ENCODE measurements at regions not wholly inside any gene's neighbourhood (a gene's known extent, or its start where the extent isn't known, plus 50 kb on each side); places are given as distances from the start of the nearest gene placed in this dataset.

DNA sequence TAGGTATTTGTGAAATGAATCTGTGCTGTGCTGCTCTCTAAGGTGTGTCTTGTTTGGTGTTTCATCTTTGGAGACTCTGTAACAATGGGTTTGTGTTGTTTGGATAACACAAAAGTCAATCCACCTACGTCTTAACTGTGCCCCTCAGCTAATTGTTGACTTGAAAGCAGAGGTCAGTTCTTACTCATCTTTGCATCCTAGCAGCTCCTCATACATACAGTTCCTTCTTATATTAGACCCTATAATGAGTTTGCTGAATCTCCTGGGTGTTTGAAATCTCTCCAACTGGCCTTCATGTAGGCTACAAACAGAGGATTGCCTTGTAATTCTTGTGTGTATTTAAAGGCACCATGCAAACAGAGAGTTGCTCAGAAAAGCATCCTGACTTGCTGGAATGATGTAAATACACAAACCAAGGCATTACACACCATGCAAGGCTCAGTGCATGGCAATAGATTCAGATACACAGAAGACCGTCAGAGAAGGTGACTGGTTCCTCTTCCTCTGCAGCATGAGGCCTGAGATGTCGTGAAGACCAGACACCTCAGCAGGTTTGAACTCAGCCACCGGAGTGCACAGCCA, 220.0 kb upstream of the JADE1 start:
- in situ Hi-C loops (cut with MboI) = no loop called here
- TF ChIP-seq CREB1 (IDR thresholded peaks at IDR 0.05) (no peak), CREB1 (CRISPR knock-in tag; IDR thresholded peaks at IDR 0.05) (no peak), RAD51 (IDR thresholded peaks at IDR 0.05; ENCODE audit: borderline replicate concordance, low read depth) (no peak), ZKSCAN3 (CRISPR knock-in tag; IDR thresholded peaks at IDR 0.05) (no peak), NONO (IDR thresholded peaks at IDR 0.05; ENCODE audit: low read depth in 2 of 2, low read length in 1 of 2) (no peak), ZNF507 (tag; conservative IDR thresholded peaks at IDR 0.05) (no peak), TSC22D4 (tag; IDR thresholded peaks at IDR 0.05) (no peak), SMARCA5 (IDR thresholded peaks at IDR 0.05) (no peak), PHTF2 (CRISPR knock-in tag; IDR thresholded peaks at IDR 0.05) (no peak), SMARCE1 (IDR thresholded peaks at IDR 0.05) (no peak), KLF6 (CRISPR knock-in tag; IDR thresholded peaks at IDR 0.05; ENCODE audit: borderline replicate concordance) (no peak), KLF1 (tag; IDR thresholded peaks at IDR 0.05) (no peak)
- TF ChIP-seq, protein P1, sequence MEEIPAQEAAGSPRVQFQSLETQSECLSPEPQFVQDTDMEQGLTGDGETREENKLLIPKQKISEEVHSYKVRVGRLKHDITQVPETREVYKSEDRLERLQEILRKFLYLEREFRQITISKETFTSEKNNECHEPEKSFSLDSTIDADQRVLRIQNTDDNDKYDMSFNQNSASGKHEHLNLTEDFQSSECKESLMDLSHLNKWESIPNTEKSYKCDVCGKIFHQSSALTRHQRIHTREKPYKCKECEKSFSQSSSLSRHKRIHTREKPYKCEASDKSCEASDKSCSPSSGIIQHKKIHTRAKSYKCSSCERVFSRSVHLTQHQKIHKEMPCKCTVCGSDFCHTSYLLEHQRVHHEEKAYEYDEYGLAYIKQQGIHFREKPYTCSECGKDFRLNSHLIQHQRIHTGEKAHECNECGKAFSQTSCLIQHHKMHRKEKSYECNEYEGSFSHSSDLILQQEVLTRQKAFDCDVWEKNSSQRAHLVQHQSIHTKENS (CRISPR knock-in tag; IDR thresholded peaks at IDR 0.05) = no peak
- TF ChIP-seq, protein P2, sequence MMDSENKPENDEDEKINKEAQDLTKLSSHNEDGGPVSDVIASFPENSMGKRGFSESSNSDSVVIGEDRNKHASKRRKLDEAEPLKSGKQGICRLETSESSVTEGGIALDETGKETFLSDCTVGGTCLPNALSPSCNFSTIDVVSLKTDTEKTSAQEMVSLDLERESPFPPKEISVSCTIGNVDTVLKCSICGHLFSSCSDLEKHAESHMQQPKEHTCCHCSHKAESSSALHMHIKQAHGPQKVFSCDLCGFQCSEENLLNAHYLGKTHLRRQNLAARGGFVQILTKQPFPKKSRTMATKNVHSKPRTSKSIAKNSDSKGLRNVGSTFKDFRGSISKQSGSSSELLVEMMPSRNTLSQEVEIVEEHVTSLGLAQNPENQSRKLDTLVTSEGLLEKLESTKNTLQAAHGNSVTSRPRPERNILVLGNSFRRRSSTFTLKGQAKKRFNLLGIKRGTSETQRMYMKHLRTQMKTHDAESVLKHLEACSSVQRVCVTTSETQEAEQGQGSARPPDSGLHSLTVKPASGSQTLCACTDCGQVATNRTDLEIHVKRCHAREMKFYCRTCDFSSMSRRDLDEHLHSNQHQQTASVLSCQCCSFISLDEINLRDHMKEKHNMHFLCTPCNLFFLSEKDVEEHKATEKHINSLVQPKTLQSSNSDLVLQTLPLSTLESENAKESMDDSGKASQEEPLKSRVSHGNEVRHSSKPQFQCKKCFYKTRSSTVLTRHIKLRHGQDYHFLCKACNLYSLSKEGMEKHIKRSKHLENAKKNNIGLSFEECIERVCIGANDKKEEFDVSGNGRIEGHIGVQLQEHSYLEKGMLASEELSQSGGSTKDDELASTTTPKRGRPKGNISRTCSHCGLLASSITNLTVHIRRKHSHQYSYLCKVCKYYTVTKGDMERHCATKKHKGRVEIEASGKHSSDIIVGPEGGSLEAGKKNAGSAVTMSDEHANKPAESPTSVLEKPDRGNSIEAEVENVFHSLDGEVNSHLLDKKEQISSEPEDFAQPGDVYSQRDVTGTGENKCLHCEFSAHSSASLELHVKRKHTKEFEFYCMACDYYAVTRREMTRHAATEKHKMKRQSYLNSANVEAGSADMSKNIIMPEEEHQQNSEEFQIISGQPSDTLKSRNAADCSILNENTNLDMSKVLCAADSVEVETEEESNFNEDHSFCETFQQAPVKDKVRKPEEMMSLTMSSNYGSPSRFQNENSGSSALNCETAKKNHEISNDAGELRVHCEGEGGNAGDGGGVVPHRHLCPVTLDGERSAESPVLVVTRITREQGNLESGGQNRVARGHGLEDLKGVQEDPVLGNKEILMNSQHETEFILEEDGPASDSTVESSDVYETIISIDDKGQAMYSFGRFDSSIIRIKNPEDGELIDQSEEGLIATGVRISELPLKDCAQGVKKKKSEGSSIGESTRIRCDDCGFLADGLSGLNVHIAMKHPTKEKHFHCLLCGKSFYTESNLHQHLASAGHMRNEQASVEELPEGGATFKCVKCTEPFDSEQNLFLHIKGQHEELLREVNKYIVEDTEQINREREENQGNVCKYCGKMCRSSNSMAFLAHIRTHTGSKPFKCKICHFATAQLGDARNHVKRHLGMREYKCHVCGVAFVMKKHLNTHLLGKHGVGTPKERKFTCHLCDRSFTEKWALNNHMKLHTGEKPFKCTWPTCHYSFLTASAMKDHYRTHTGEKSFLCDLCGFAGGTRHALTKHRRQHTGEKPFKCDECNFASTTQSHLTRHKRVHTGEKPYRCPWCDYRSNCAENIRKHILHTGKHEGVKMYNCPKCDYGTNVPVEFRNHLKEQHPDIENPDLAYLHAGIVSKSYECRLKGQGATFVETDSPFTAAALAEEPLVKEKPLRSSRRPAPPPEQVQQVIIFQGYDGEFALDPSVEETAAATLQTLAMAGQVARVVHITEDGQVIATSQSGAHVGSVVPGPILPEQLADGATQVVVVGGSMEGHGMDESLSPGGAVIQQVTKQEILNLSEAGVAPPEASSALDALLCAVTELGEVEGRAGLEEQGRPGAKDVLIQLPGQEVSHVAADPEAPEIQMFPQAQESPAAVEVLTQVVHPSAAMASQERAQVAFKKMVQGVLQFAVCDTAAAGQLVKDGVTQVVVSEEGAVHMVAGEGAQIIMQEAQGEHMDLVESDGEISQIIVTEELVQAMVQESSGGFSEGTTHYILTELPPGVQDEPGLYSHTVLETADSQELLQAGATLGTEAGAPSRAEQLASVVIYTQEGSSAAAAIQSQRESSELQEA (IDR thresholded peaks at IDR 0.05; ENCODE audit: low read depth) = no peak
- TF ChIP-seq, protein P3, sequence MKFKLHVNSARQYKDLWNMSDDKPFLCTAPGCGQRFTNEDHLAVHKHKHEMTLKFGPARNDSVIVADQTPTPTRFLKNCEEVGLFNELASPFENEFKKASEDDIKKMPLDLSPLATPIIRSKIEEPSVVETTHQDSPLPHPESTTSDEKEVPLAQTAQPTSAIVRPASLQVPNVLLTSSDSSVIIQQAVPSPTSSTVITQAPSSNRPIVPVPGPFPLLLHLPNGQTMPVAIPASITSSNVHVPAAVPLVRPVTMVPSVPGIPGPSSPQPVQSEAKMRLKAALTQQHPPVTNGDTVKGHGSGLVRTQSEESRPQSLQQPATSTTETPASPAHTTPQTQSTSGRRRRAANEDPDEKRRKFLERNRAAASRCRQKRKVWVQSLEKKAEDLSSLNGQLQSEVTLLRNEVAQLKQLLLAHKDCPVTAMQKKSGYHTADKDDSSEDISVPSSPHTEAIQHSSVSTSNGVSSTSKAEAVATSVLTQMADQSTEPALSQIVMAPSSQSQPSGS (CRISPR knock-in tag; IDR thresholded peaks at IDR 0.05) = no peak

More for the DNA sequence above, 220.0 kb upstream of the JADE1 start:
- Histone ChIP-seq H2AFZ (ENCODE audit: low read depth, low read length) (no peak overlapping the region), H3K9me3 (replicated peaks; ENCODE audit: control insufficient read depth, insufficient read depth, low read depth, low read length) (no peaks in the 10 kb centered on the region; the same call in 1 of the 2 replicates), H3K4me3 (no peak overlapping the region), H3K9me1 (ENCODE audit: control insufficient read depth, insufficient read depth, low read length) (no peaks in the 10 kb centered on the region), H3K27ac (ENCODE audit: extremely low read depth, low read depth, low read length) (no peak overlapping the region), H3K27me3 (ENCODE audit: control insufficient read depth in 2 of 2, insufficient read depth in 2 of 2, low read length in 2 of 2) (no peaks in the 10 kb centered on the region), H3K4me2 (ENCODE audit: insufficient read depth, low read length) (no peak overlapping the region), H3K36me3 (ENCODE audit: control insufficient read depth, insufficient read depth, low read length) (no peaks in the 10 kb centered on the region), H3K4me1 (replicated peaks in 1 of 2; ENCODE audit: control insufficient read depth in 2 of 2, insufficient read depth in 2 of 2, low read length in 2 of 2) (no peaks in the 10 kb centered on the region; a peak in 2 of 5 replicates), H4K20me1 (replicated peaks; ENCODE audit: control insufficient read depth, insufficient read depth, low read length) (no peaks in the 10 kb centered on the region), H3K79me2 (ENCODE audit: control insufficient read depth, insufficient read depth, low read length) (no peaks in the 10 kb centered on the region), H3K9ac (ENCODE audit: insufficient read depth in 1 of 2, low read depth in 2 of 2, low read length in 2 of 2) (no peak overlapping the region)
- BruUV-seq (replicated peaks) = no TSS peak
- DNase-seq (ENCODE audit: extremely low read depth in 1 of 4, low spot score in 3 of 4) (no peak), ATAC-seq (no peak), FAIRE-seq (no peak)
- POLR2A ChIA-PET = no interaction called here
- WGBS (ENCODE audit: insufficient coverage, low coverage, missing lambda C conversion rate) = 40% methylated on average over 4 of the region's 4 CpGs
- CTCF ChIA-PET (ENCODE audit: low intra/inter-chr PET ratio) = no interaction called here
- intact Hi-C loops (cut with micrococcal nuclease) = no loop called here
